Activated T-helper 17 cell treated with anti-CD3 and anti-CD28 coated beads, Interleukin-2, amount 50 U/mL, for 72 hours (primary cell): ENCODE measurements at regions not wholly inside any gene's neighbourhood (a gene's known extent, or its start where the extent isn't known, plus 50 kb on each side); places are given as distances from the start of the nearest gene placed in this dataset.
A peak's percentile ranks its signal among the peaks of the same experiment; 100 is the strongest.

Experiments used
- ATAC-seq: fragments of 150-1000 bp; cut with Tn5 transposase; replicated peaks from 2 replicates; pipeline ENCODE4 v1.10.0; 2021; ENCODE audit warnings: mild to moderate bottlenecking, moderate library complexity
- H3K27ac Mint-ChIP-seq: one replicate; pipeline ENCODE4 v1.8.0; 2022; ENCODE audit warnings: mixed read lengths
- H3K27me3 Mint-ChIP-seq: one replicate; pipeline ENCODE4 v1.8.0; 2022; ENCODE audit warnings: mixed read lengths
- H3K36me3 Mint-ChIP-seq: one replicate; pipeline ENCODE4 v1.8.0; 2022; ENCODE audit warnings: low read depth, mild to moderate bottlenecking, mixed read lengths
- H3K4me1 Mint-ChIP-seq: one replicate; pipeline ENCODE4 v1.8.0; 2022; ENCODE audit warnings: mixed read lengths
- H3K4me3 Mint-ChIP-seq: one replicate; pipeline ENCODE4 v1.8.0; 2022; ENCODE audit warnings: mild to moderate bottlenecking, mixed read lengths
- H3K9me3 Mint-ChIP-seq: one replicate; pipeline ENCODE4 v1.8.0; 2022; ENCODE audit warnings: mixed read lengths

DNA sequence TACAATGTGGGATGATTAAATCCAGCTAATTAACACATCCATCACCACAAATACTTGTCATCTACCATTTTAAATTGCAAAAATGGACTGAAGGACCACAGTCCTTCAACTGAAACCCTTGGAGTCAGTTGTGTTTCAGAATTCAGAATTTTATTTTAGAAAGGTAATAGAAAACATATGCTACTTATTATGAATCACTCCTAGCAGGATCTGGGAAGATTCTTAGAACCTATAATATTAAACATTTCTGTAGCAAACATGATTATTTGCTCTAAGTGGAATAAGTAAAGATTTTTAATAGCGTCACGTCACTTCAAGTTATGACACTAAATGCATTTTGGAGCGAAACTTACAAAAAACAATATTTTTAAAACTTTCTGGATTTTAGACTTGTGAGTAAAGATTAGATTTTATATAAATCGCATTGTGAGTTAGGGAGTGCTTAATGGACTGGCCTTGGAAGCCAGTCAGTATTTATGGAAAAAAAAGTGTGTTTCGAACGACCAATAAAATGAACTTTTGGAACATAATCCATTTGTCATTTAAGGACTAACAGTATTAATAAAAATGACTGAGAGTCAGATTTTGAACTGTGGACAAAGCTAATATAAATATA is 71.8 kb upstream of the PHACTR2 start:
- H3K4me3 Mint-ChIP-seq, result no peak overlapping the region

DNA sequence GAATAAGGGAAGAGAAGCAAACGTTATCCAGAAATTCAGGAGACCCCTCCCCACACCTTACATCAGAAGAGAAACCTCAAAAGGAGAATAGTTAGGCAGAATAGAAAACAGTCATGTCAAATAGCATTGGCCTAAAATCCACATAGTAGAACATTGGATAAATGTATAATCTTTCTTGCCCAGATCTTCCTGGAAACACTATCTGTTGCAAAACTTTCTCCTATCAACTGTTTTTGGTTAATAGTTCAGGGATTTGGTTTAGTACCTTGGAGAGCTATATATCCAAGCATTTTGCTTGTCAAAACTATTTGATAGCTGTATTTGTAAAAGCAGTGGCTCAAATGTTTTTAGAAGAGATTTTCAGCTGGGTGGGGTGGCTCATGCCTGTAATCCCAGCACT is 74.3 kb upstream of the PHACTR2 start:
- no peak overlapping the region for H3K27ac Mint-ChIP-seq
- H3K4me1 Mint-ChIP-seq, result peaks cover 6% of the 10 kb centered on the region
- H3K9me3 Mint-ChIP-seq, result no peaks in the 10 kb centered on the region
- no peaks in the 10 kb centered on the region for H3K27me3 Mint-ChIP-seq
- no peak for ATAC-seq
- H3K4me3 Mint-ChIP-seq, result no peak overlapping the region
- no peaks in the 10 kb centered on the region for H3K36me3 Mint-ChIP-seq

More for the DNA sequence above, 71.8 kb upstream of the PHACTR2 start:
- no peak for ATAC-seq
- no peak overlapping the region for H3K27ac Mint-ChIP-seq
- no peaks in the 10 kb centered on the region for H3K27me3 Mint-ChIP-seq
- no peaks in the 10 kb centered on the region for H3K36me3 Mint-ChIP-seq
- H3K9me3 Mint-ChIP-seq, result no peaks in the 10 kb centered on the region
- H3K4me1 Mint-ChIP-seq, result peaks cover 6% of the 10 kb centered on the region

DNA sequence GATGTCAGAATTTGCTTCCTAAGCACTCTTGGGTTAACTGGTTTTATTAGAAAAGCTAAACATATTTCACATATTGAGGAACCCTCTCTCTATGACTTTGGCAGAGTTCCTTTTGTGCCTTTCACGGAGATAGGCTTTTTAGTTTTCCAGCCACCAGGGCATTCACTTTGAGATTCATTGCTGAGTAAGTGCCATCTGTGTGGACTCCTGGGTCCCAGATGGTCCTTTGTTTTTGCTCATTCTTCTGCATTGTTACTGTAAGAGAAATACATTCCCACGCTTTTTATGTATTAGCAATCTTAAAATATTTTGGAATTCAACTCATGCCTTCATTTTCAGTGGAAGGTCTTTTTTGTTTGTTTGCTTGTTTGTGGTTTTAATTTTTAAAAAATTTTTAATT is 76.3 kb upstream of the PHACTR2 start:
- H3K4me1 Mint-ChIP-seq, result peaks cover 16% of the 10 kb centered on the region

DNA sequence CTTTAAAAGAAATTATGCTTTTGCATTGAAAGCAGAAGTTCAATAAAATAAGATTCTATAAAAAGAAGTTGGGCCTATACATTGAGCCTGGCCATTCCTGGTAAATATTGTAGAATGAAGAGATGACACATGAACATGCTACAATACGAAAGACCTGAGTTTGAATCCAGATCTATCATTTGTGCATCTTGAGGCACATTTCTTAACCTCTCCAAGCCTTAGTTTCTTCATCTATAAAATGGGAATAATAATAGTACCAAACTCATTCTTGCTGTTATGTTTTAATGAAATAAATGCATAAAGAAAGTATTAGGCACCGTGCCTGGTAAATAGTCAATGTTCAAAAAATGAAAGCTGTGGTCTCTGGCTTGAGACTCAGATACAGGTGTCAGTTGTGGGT is 76.9 kb upstream of the PHACTR2 start:
- no peak for ATAC-seq
- Mint-ChIP-seq H3K4me3 (no peak overlapping the region), H3K27ac (no peak overlapping the region), H3K36me3 (no peaks in the 10 kb centered on the region), H3K9me3 (no peaks in the 10 kb centered on the region), H3K4me1 (peaks cover 16% of the 10 kb centered on the region), H3K27me3 (no peaks in the 10 kb centered on the region)

More for the DNA sequence above, 76.3 kb upstream of the PHACTR2 start:
- Mint-ChIP-seq H3K9me3 (no peaks in the 10 kb centered on the region), H3K4me3 (no peak overlapping the region), H3K27me3 (no peaks in the 10 kb centered on the region), H3K36me3 (no peaks in the 10 kb centered on the region), H3K27ac (no peak overlapping the region)
- no peak for ATAC-seq

DNA sequence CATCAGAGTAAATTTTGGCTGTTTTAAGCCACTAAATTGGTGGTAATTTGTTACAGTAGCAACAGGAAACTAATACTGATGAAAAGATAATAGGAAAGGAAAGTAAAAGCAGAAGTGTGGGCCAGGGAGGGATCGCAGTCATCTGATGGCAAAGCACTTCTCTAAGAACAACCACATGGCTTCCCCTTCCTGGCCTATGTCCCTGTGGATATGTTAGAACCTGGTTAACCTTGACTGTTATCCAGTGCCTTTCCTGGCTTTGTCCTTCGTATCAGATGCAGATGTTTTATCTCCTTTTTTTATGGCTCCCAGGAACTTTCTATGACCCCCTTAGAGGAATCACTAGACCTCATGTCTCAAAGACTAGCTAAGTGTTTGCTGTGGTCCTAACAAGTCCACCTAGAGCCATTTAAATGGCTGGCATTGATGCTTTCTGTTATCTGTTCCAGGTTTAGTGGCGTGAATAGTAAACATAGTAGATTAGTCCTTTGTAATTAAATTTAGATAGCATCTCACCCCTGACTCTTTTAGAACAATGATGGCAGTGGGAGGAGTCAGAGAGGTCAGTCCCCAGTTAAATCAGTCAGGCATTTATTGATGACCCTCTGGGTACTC is 79.2 kb upstream of the PHACTR2 start:
- Mint-ChIP-seq H3K4me3 (peak overlapping the region; percentile 63), H3K27ac (peak overlapping the region; percentile 85), H3K4me1 (peaks cover 24% of the 10 kb centered on the region), H3K36me3 (no peaks in the 10 kb centered on the region), H3K9me3 (no peaks in the 10 kb centered on the region), H3K27me3 (no peaks in the 10 kb centered on the region)
- peak; percentile 44 for ATAC-seq

DNA sequence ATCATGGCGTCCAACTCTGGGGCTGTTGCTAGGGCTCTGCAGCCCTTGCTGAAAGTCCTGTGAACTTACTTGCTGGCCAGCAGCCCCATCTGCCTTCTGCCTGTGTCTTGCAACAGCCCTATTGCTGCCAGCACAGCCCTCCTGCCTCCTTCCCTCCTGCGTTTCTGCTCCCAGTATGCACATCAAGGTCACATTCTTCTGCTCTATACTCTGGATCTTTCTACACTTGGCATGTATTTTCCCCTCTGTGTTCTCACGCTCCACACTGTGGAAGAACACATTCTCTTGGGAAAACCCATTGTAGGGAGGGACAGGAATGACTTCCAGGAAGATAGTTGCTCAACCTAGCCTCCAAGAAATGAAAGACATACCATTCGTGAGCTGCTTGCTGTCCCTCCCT is 80.9 kb upstream of the PHACTR2 start:
- Mint-ChIP-seq H3K4me3 (no peak overlapping the region), H3K36me3 (no peaks in the 10 kb centered on the region), H3K9me3 (no peaks in the 10 kb centered on the region), H3K27ac (no peak overlapping the region), H3K4me1 (peaks cover 31% of the 10 kb centered on the region), H3K27me3 (no peaks in the 10 kb centered on the region)
- no peak for ATAC-seq

DNA sequence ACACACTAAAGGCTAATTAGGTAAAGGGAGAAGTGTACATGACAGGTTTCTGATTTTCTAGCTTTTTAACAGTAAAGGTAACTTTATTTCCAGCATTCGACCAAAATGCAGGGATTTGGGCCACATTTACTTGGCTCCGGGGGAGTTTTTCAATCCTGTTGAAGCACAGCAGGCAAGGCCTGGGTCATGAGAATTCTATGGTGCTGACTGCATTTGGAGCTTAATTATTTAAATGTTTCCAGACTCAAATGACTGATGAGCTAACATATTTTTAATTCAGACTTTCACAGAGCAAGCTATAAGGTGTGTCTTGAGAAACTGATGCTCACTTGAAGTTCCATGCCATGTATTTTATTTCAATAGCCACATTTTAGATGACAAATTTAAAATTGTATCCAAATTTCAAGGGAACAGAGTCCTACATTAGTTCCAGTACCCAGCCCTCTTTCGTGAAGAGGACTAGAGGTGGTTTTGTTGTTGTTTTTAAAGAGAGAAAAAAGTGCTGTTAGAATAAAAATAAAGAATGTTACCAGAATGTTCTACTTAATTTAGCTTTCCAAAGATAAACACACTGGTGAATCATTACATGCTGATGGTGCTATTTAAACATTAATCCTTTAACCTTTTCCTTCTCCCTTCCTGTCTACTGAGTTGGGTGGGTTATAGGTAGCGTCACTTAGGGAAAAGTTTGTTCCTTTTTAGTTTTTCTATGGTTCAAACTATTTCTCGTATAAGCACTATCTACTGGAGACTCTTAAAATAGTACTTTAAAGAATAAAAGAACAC is 82.3 kb upstream of the PHACTR2 start:
- Mint-ChIP-seq H3K27me3 (no peaks in the 10 kb centered on the region), H3K9me3 (no peaks in the 10 kb centered on the region), H3K27ac (peak overlapping the region; percentile 87)

DNA sequence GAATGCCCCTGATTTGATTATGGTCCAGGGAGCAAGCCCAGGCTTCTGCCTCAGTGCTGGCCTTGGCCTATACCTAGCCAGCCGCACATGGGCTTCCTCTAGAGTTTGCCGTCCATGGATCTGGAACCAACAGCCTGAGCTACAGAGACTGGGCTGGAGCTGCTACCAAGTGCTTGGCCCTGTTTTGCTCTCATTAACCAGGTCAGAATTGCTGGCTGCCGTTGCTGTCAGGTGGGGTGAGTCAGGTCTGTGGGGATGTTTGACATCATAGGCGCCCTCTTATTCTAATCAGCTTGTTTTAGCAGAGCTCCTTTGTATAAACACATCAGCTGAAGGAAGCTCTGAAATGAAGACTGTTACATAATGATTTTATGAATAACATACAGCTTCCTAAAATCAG is 83.1 kb upstream of the PHACTR2 start:
- Mint-ChIP-seq H3K36me3 (no peaks in the 10 kb centered on the region), H3K9me3 (no peaks in the 10 kb centered on the region), H3K4me3 (peak overlapping the region; percentile 22), H3K4me1 (peaks cover 34% of the 10 kb centered on the region), H3K27ac (peak overlapping the region; percentile 87), H3K27me3 (no peaks in the 10 kb centered on the region)
- peak; percentile 94 for ATAC-seq

More for the DNA sequence above, 82.3 kb upstream of the PHACTR2 start:
- ATAC-seq, result no peak
- Mint-ChIP-seq H3K4me1 (peaks cover 33% of the 10 kb centered on the region), H3K36me3 (no peaks in the 10 kb centered on the region), H3K4me3 (peak overlapping the region; percentile 22)

DNA sequence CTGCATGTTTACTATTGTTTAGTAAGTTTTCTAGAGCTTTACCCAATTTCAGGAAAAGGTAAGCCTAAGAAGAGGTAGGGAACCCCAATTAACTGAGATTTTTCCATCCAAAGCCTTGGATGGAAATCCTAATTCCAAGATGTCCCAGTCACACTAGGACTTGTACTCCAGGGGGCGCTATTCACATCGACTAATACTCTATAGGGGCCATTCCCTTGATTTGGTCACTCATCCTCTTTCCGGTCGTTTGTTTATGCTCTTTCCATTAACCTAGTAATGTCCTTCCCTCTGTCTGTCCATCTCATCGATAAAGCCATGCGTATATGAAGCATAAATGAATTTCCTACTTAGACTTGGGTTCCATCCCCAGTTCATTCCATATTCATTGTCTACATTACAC is 80.8 kb upstream of the FUCA2 start:
- Mint-ChIP-seq H3K9me3 (no peaks in the 10 kb centered on the region), H3K27me3 (no peaks in the 10 kb centered on the region), H3K4me1 (peaks cover 23% of the 10 kb centered on the region), H3K4me3 (no peak overlapping the region), H3K36me3 (no peaks in the 10 kb centered on the region), H3K27ac (no peak overlapping the region)
- no peak for ATAC-seq

DNA sequence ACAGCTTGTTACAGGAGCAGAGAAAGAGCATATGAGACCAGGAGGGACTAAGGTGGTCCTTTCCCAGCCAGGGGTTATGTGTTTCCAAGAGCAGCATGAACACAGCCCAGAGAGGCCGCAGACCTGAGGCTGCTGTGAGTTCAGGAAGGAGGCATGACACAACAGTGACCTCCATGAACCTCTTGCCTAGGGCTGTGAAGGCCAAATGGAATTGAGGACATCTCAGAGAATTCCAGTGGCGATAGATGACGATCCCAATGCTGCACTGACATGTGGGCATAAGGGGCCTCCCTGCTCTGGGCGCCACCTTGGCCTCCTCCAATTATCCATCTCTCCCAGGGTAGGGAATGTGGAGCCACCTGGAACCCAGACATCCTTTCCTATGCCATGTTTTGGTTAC is 79.9 kb upstream of the FUCA2 start:
- Mint-ChIP-seq H3K4me1 (peaks cover 23% of the 10 kb centered on the region), H3K27me3 (no peaks in the 10 kb centered on the region), H3K36me3 (no peaks in the 10 kb centered on the region), H3K9me3 (no peaks in the 10 kb centered on the region), H3K27ac (no peak overlapping the region), H3K4me3 (no peak overlapping the region)
- ATAC-seq, result no peak

DNA sequence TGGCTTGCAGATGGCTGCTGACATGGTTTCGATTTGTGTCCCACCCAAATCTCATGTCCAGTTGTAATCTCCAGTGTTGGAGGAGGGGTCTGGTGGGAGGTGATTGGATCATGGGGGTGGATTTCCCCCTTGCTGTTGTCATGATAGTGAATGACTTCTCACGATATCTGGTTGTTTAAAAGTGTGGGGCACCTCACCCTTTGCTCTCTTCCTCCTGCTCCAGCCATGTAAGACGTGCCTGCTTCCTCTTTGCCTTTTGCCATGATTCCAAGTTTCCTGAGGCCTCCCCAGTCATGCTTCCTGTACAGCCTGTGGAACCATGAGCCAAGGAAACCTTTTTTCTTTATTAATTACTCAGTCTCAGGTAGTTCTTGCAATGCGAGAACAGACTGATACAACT is 77.6 kb upstream of the FUCA2 start:
- H3K27ac Mint-ChIP-seq, result no peak overlapping the region
- H3K36me3 Mint-ChIP-seq, result no peaks in the 10 kb centered on the region
- peaks cover 18% of the 10 kb centered on the region for H3K4me1 Mint-ChIP-seq
- H3K9me3 Mint-ChIP-seq, result no peaks in the 10 kb centered on the region
- no peak overlapping the region for H3K4me3 Mint-ChIP-seq
- H3K27me3 Mint-ChIP-seq, result no peaks in the 10 kb centered on the region
- ATAC-seq, result no peak

DNA sequence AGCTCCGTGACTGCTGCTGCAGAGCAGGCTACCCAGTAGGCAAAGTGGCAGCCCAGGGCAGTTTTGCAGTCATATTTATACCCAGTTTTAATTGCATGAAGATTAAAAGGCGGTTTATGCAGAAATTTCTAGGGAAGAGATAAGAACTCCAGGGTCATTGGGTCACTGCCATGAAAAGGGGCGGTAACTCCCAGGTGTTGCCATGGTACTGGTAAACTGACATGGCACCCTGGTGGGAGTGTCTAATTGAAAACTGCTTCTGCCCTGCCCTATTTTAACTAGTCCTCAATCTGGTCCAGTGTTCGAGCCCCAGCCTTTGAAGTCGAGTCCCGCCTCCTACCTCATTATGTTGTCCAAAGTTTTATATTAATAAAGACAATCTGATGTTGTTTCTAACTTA is 75.0 kb upstream of the FUCA2 start:
- H3K36me3 Mint-ChIP-seq, result no peaks in the 10 kb centered on the region
- ATAC-seq, result no peak
- no peak overlapping the region for H3K4me3 Mint-ChIP-seq
- no peaks in the 10 kb centered on the region for H3K27me3 Mint-ChIP-seq
- H3K27ac Mint-ChIP-seq, result no peak overlapping the region
- peaks cover 14% of the 10 kb centered on the region for H3K4me1 Mint-ChIP-seq
- H3K9me3 Mint-ChIP-seq, result no peaks in the 10 kb centered on the region

DNA sequence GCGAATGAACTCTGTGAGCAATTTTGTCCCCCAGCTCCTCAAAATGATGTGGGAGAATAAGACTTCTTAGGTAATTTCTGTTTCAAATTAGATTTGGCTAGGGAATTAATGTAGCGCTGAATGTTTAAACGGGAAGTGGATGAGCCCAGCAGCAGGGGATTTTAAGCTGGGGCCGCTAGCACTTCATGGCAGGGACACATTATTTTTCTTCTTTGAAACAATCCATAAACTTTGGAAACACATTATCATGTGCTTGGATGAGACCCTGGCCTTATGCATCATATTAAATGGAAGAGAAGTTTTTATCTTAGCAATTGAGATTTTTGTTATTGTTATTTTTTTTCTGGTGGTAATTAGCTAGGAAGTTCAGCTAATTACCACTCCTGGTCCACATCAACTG is 74.2 kb upstream of the FUCA2 start:
- ATAC-seq, result no peak
- H3K4me1 Mint-ChIP-seq, result peaks cover 21% of the 10 kb centered on the region
- H3K27ac Mint-ChIP-seq, result peak overlapping the region; percentile 8
- no peaks in the 10 kb centered on the region for H3K36me3 Mint-ChIP-seq
- H3K4me3 Mint-ChIP-seq, result no peak overlapping the region
- H3K27me3 Mint-ChIP-seq, result no peaks in the 10 kb centered on the region
- no peaks in the 10 kb centered on the region for H3K9me3 Mint-ChIP-seq

DNA sequence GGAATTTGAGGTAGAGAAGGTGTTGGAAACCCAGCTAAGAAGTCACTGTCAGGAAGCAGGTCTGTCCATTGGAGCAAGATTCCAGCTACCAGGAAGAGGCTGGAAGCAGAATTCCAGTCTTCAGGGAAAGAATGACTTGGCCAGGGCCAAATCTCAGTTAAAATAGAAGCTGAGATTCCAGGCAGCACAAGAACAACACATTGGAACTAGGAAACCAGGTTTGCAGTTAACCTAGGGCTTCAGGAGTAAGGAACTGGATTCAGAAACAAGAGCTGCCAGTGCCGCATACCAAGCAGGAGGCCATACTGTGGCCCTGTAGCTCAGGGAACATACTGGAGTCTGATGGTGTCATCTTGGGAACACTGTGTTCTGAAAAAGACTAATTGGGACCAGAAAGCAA is 73.7 kb upstream of the FUCA2 start:
- Mint-ChIP-seq H3K27me3 (no peaks in the 10 kb centered on the region), H3K9me3 (no peaks in the 10 kb centered on the region), H3K27ac (peak overlapping the region; percentile 8), H3K4me1 (peaks cover 23% of the 10 kb centered on the region), H3K36me3 (no peaks in the 10 kb centered on the region), H3K4me3 (no peak overlapping the region)
- ATAC-seq, result no peak
